ENCODE measurements at regions not wholly inside any gene's neighbourhood (a gene's known extent, or its start where the extent isn't known, plus 50 kb on each side); places are given as distances from the start of the nearest gene placed in this dataset.

DNA sequence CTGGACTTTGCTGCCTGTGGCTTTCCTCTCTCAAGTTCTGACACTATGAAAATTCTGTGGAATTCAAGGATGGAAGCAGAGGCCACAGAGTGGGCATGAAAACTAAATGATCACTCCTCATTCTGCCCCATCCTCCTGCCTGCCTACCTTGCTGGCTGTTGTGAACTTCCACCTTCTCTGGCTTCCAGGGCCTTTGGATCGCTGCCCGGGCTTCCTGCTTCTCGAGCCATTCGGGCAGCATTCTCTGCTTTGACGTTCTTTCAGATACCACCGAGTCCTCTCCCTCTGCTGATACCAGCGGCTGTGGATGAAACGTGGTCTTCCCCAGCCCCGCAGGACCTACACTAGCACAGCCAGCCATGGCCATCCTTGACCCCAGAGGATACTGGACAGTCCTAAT is 327.7 kb upstream of the SLC14A2 start:
- no peak for TF ChIP-seq POLR2AphosphoS5 (IDR thresholded peaks at IDR 0.05)
- TF ChIP-seq EP300 (IDR thresholded peaks at IDR 0.05), result no peak
- TF ChIP-seq, protein P1, sequence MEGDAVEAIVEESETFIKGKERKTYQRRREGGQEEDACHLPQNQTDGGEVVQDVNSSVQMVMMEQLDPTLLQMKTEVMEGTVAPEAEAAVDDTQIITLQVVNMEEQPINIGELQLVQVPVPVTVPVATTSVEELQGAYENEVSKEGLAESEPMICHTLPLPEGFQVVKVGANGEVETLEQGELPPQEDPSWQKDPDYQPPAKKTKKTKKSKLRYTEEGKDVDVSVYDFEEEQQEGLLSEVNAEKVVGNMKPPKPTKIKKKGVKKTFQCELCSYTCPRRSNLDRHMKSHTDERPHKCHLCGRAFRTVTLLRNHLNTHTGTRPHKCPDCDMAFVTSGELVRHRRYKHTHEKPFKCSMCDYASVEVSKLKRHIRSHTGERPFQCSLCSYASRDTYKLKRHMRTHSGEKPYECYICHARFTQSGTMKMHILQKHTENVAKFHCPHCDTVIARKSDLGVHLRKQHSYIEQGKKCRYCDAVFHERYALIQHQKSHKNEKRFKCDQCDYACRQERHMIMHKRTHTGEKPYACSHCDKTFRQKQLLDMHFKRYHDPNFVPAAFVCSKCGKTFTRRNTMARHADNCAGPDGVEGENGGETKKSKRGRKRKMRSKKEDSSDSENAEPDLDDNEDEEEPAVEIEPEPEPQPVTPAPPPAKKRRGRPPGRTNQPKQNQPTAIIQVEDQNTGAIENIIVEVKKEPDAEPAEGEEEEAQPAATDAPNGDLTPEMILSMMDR (IDR thresholded peaks at IDR 0.05), result no peak
- no peak for TF ChIP-seq POLR2A (IDR thresholded peaks at IDR 0.05; ENCODE audit: low read depth)
- intact Hi-C loops (cut with DNase I), result no loop called here
- Histone ChIP-seq H3K4me3 (no peak overlapping the region), H3K27me3 (no peaks in the 10 kb centered on the region), H3K36me3 (no peaks in the 10 kb centered on the region), H3K27ac (replicated peaks in 1 of 4) (no peak overlapping the region), H3K4me1 (no peaks in the 10 kb centered on the region), H3K9me3 (no peaks in the 10 kb centered on the region)
- DNase-seq (ENCODE audit: extremely low spot score), result no peak
- WGBS, result 86% methylated on average over 9 of the region's 9 CpGs

DNA sequence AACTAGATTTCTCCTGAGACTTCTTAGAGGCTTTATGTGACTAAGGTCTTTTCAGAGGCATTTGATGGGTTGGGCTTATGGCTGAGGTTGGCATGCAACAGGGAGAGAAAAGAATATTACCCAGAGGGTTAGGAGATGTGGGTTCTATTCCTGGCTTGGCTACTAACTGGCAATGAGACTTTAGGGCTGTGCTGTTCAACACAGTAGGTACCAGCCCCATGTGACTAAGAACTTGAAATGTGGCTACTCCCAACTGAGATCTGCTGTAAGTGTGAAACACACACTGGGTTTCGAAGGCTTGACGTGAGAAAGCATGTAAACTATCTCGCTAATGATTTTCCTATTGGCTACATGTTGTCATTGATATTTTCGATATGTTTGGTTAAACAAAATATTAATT is 324.9 kb upstream of the SLC14A2 start:
- H3K4me1 ChIP-seq, result no peaks in the 10 kb centered on the region
- TF ChIP-seq POLR2AphosphoS5 (IDR thresholded peaks at IDR 0.05) (no peak), POLR2A (IDR thresholded peaks at IDR 0.05; ENCODE audit: low read depth) (no peak)
- TF ChIP-seq, protein P1 (IDR thresholded peaks at IDR 0.05), result no peak
- no peak overlapping the region for H3K4me3 ChIP-seq
- H3K9me3 ChIP-seq, result no peaks in the 10 kb centered on the region
- WGBS, result 94% methylated on average over 4 of the region's 4 CpGs
- no peak overlapping the region for H3K27ac ChIP-seq (replicated peaks in 1 of 4)
- H3K27me3 ChIP-seq, result no peaks in the 10 kb centered on the region
- intact Hi-C loops (cut with DNase I), result no loop called here
- DNase-seq (ENCODE audit: extremely low spot score), result no peak
- no peaks in the 10 kb centered on the region for H3K36me3 ChIP-seq

DNA sequence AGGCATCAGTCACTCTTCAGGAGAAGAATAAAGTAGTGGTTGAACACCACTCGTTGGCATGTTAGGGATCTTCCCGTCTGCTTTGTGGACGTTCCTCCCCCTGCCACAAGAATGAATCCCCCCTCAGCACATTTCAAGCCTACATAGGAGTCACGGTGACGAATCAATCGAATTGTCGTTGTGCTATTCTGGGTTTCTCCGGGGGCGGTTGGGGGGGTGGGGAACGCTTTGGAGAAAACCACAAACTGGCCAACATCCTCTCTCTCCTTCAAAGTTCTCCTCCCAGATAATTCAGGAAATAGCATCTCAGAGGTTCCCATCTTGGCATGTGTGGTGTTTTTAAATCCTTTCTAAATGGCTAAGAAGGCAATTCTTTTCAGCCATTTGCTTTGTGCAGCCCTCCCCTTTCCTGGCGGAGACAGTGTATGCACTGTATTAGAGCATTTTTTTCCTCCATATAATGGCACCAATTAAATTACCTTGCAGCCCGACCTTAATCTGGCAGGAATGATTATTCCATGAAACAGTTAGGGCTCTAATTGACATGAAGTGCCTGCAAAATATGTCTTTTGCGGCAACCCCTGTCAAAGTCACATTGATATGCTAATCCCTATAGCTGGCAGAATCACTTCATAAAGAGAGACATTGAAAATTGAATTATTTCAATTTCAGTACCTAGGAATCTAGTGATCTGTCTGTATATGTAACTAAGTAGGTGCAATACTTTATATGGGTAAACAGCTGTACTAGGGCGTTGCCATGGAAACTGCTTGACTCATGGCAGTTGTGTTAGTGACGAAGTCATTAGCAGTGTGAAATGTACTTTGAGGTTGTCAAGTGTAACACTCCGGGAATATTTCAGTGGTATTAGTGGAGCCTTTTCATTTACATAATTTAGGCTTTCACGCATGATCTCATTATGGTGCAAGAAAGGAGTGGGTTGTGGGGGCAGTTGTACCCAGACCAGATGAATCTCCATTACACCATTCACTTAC is 323.4 kb upstream of the SLC14A2 start:
- no peaks in the 10 kb centered on the region for H3K4me1 ChIP-seq
- no peaks in the 10 kb centered on the region for H3K36me3 ChIP-seq
- intact Hi-C loops (cut with DNase I), result no loop called here
- H3K27me3 ChIP-seq, result no peaks in the 10 kb centered on the region
- H3K27ac ChIP-seq (replicated peaks in 1 of 4), result no peak overlapping the region
- no peak overlapping the region for H3K4me3 ChIP-seq
- no peak for TF ChIP-seq POLR2AphosphoS5 (IDR thresholded peaks at IDR 0.05)
- TF ChIP-seq, protein P1 (IDR thresholded peaks at IDR 0.05), result no peak
- no peak for TF ChIP-seq POLR2A (IDR thresholded peaks at IDR 0.05; ENCODE audit: low read depth)
- no peak for TF ChIP-seq EP300 (IDR thresholded peaks at IDR 0.05)
- H3K9me3 ChIP-seq, result no peaks in the 10 kb centered on the region
- no peak for DNase-seq (ENCODE audit: extremely low spot score)
- 60% methylated on average over 17 of the region's 17 CpGs for WGBS

DNA sequence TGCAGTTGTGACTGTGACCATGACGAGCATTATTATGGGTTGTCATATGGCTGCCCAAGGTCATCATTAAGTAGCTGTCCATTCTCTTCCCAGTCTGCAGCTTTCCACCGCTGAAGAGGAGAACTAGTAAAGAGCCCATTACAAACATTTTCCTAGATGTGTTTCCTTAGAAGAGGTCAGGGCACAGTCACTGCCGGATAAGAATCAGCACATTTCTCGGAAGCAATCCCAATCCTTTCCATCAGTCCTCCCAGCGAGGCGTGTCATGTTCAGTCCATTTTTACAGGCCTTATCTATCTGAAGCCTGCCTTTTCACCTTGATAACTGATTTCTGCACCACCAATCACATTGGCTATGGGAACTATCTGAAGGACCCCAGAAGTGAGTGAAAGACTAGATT is 319.9 kb upstream of the SLC14A2 start:
- Histone ChIP-seq H3K27ac (replicated peaks in 1 of 4) (no peak overlapping the region), H3K27me3 (no peaks in the 10 kb centered on the region), H3K4me3 (no peak overlapping the region), H3K4me1 (no peaks in the 10 kb centered on the region), H3K36me3 (no peaks in the 10 kb centered on the region), H3K9me3 (no peaks in the 10 kb centered on the region)
- DNase-seq (ENCODE audit: extremely low spot score), result no peak
- no peak for TF ChIP-seq POLR2AphosphoS5 (IDR thresholded peaks at IDR 0.05)
- TF ChIP-seq EP300 (IDR thresholded peaks at IDR 0.05), result no peak
- TF ChIP-seq, protein P1 (IDR thresholded peaks at IDR 0.05), result no peak
- no peak for TF ChIP-seq POLR2A (IDR thresholded peaks at IDR 0.05; ENCODE audit: low read depth)
- 86% methylated on average over 6 of the region's 6 CpGs for WGBS
- intact Hi-C loops (cut with DNase I), result no loop called here
